HG03159 (cell line): ENCODE measurements at regions not wholly inside any gene's neighbourhood (a gene's known extent, or its start where the extent isn't known, plus 50 kb on each side); places are given as distances from the start of the nearest gene placed in this dataset.

ENCODE experiments used
- ATAC-seq: cut with Tn5 transposase; IDR thresholded peaks from one replicate; pipeline ENCODE4 v1.9.1; 2021; ENCODE audit warnings: mild to moderate bottlenecking, moderate library complexity; ENCODE audit not compliant: unreplicated experiment

DNA sequence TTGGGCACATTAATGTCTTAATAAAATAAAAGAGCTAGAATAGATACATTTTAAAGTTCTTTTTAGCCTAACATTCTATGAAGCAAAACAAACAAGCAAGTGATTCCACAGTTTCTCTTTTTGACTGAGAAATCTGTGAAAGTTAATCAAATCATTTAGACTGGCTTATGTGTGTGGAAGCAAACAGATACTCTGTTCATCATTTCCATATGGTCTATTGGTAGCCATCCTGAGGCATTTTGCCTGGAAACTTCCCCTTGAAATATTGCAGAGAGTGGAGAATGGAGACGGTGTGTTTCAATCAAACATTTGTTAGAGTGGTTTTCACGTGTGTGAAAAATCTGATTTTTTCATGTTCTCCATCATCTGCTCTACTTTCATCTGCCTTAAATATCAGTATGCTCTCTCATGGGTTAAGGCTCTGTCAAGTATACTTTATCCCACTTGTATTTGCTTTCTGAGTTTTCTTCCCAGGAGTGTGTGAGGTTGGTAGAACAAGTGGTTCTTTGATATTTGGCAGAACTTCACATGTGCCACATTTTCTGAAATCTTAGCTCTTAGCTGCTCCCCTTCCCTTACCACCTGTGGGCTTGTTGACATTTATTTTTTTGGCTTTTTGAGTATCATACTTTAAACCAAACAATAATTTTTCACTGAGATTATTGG, 139.1 kb upstream of the PTGFR start:
- no peak for ATAC-seq

DNA sequence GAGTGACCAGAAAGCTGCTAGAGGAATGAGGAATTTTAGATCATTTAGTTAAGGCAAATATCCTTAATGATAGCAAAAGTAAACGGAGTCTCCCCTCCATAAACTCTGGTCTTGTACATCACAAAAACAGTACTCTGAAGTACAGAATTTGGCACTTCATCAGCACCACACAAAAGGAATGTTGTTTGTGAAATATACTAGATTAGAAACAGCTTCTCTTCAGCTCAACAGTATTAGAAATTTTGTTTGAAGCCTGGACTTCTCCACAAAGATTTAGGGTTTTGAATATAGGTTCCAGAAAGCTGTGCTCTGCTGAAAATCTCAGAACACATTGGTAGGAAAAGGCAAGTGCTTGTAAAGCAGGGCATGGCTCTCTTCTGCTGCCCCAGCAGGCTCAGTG, 135.1 kb upstream of the PTGFR start:
- ATAC-seq: no peak

DNA sequence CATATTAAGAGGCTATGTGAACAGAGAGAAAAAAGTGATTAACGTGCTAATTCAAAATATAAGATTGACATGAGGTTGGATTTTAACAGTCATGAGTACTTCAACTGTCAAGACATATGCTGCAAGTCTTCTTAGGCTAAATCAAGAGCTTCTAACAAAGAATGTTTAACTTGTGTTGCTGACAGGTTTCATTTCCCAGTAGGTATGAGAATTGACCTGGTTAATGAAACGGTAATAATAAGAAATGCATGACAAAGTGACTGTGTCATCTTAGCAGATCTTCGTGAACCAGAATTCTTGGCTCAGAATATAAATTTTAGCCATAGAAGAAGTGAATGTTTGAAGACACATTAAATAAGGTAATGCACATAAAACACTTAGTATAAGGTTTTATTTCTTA, 132.6 kb upstream of the PTGFR start:
- no peak for ATAC-seq

DNA sequence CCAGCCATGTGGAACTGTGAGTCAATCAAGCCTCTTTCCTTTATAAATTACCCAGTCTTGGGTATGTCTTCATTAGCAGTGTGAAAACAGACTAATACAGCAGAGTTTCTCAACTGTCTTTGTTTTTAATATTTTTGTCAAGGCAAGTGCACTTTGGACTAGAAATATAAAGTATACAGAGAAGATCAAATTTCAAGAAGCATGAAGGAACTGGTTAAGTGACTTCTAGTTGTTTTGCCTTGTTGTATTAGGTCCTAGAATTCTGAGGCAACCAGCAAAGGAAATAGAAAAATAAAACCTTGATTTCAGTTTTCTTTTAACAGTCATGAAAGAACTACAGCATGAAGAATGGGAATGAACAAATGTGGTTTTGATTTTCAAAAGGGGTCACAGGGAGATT, 131.1 kb upstream of the PTGFR start:
- ATAC-seq: no peak

DNA sequence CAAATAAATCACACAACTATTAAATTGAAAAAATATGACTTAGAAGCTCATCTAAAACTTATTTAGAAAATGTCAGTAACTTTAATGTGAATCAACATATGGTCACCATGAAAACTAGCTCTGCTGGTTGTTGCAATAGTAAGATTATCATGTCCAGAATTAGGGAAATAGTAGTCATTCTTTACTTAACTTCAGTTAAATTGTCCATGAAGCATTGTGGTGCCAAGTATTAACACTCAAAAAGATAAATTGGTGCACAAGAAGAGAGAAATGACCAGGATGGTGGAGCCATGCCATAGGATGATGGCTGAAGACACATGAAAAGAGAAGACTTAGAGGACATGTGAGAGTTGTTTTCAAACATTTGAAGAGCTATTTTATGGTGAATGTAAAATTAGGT, 130.2 kb upstream of the PTGFR start:
- no peak for ATAC-seq

DNA sequence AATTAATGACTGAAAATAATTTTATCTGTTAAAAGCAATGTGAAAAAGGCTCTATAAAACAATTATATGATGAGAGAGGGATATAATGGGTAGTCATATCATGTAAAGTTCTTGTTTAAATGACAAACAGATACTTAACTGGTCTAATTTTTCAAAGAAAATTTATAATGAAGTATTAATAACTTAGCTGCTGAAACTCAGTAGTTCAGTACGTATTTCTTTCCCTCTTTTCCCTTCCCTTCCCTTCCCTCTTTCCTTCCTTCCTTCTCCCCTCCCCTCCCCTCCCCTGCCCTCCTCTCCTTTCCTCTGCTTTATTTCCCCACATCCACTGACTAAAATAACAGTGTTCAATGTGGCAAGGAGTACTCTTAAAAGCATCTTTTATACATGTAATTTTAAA, 123.1 kb upstream of the PTGFR start:
- ATAC-seq: no peak

DNA sequence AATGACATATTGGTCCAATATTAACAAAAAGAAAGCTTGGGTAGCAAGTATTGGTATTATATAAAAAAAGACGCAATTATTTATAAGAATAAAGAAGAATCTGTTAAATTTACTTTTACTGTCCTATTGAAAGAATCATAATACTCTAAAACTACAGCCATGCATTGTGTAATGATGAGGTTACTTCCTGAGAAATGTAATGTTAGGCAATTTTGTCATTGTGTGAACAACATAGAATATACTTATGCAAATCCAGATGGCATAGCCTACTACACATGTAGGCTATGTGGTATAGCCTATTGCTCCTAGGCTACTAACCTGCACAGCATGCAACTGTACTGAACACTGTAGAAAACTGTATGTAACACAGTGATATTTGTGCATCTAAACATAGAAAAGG, 121.2 kb upstream of the PTGFR start:
- ATAC-seq: no peak

DNA sequence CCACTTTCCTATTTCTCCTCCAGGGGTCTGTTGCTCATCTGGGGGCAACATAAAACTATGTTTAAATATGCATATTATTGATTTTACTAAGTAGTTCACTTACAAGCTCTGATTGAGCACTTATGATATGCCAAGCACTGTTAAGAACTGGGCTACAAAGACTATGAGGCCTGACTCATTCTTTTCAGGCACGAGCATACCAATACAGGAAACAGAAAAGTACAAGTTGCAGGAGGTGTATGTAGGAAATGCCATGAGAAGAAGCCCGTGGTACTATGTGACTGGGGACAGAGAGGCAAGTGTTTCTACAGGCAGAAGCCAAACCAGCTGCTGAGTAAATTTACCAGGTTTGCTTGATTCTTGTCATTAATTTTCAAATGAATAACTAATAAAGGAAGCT, 120.4 kb upstream of the PTGFR start:
- ATAC-seq: peak; percentile 82

DNA sequence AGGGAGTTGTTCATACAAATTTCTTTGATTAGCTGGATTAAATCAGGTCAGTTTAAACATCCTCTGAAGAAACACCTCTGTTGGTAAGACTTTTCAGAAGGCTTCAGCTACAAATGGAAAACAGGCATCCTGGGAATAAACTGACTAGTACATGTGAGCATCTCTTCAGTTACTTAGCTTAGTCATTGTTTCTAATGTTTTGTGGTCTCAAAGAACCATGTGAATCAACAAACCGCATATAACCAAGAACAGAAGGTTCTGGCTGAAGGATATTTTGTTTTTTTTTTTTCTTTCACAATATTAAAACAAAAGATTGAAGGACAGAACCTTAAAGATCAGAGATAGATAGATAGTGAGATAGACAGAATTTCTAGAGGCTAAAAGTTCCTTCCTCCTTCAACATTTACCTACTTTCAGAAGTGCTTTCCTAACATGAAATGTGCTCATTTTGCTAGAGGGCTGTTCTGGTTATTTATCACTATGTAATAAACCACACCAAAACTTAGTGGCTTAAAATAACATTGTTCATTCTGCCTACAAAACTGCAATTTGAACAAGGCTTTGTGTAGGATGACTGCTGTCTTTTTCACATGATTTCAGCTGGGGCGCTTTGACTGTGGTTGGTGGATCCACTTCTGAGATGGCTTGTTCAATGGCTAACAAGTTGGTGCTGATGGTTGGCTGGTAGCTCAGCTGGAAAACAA, 119.8 kb upstream of the PTGFR start:
- peak; percentile 74 for ATAC-seq

DNA sequence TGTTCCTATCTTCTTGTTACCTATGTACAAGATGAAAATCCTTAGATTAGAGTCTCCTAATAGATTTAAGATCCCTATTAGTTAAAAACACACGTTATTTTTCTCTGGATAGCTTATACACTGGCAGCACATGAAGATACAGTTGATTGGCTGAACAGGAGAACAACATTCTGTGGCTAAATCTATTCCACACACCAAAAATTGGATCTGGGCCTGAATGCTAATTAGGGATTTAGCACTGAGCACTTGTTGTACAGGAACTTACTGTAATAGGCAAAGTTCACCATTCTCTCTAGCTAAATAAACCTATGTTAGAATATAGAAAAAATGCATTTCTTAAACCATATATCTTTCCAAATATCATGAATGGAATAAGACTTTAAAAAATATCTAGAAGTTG, 117.1 kb upstream of the PTGFR start:
- ATAC-seq: no peak

DNA sequence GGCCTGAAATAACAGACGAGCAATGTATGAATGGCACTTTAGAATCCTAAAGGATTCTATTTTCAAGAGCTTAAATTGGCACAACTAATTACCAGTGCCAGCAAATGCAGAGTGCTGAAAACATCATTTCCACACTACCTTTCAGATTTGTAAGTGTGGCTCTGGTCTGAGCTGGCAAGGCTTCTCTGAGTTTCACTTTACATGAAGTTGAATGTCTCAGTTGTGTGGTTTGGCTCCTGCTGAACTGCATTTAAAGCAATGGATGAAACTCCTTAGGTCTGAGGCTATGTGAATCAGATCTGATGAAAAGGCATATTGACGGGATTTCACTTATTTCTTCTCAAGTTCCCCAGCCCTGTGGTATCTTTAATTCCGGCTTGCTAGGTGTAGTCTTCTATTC, 114.8 kb upstream of the PTGFR start:
- no peak for ATAC-seq

DNA sequence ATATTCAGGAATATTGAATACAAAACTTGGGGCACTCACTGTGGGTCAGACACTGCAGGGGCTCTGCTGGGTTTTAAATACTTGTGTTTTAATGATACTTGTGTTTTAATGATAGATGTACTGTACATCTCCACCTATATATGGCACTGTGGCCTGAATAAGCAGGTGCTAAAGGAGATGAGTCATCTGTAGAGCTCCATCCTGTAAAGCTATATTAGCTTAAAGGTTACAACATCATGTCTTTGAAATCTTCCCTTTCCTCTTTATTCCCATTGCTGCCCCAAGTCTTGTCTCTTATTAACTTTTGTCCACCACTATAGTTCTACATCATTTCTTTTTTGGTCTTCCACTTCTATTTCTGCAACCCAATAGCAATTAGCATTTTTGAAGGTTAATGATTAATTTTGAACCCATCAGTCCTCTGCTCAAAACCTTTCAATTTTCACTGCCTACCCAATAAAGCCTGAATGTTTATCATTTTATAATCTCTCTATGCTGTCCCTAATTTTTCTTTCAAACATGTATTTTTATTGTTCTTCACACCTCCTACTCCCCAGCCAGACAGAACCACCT, 113.3 kb upstream of the PTGFR start:
- ATAC-seq: peak; percentile 97

DNA sequence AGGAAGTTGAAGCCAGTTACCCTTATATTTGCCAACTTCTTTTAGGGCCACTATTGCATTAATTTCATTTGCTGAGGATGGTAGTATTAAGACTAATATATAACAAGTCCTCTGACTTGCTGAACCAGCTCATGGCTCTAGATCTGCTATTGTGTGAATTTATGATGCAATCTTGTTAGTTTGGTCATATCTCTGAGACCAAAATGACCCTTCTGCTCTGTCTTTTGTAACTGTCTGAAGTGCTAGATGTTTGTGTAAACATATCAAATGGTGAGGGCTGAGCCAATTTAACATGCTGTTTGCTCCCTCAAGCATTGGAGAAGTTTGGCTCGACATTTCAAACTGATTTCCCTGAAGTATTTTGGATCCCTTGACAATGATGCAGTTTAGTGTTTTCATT, 106.9 kb upstream of the PTGFR start:
- no peak for ATAC-seq

DNA sequence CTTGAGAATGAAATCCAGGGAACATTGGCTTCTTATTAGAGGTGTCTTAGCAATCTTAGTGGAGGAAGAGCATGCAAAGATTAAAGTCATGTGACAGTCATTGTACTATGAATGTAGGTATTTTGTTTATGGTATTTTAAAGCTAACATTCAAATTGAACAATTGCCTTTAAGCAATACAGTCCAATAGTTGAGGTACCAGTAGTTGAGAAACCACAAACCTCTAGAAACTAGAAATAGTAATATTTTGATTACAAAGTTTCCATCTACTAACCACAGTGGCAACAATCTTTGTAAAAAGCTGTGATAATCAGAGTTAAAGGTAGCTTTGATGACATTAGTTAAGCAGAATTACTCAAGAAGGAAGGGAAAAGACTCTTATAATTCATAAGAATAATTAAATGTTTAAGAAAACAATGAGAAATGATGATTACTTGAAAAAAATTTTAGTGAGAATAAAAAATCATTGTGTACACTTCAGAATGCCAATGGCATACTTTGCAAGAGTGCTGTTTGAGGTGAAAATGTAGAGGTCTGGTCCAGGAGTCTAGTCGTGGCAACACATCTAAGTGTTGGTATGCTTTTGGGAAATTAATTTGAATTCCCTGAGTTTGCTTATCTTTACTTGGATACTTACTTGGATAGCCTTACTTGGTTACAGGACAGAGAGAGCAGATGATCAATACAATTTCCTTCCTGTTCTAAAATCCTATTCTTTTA, 104.9 kb upstream of the PTGFR start:
- ATAC-seq: peak; percentile 97

DNA sequence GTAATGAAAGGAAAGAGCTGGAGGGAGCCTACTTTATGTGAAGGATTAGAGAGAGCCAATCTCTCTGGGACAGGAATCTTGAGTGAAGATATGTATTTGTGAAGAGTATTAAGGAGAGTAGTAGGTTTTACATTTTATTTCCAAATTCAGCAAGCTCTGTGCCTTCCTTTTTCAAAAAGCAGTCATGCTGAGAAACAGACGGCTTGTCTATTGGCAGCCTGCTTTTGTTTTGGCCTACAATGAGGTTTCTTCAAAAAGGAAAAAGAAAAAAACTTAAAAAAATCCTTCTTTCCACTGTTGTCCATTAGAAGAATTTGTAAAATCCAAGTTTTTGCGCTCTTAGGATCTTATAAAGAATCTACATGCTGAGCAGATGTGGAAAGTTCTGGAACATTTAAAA, 103.6 kb upstream of the PTGFR start:
- ATAC-seq: no peak

DNA sequence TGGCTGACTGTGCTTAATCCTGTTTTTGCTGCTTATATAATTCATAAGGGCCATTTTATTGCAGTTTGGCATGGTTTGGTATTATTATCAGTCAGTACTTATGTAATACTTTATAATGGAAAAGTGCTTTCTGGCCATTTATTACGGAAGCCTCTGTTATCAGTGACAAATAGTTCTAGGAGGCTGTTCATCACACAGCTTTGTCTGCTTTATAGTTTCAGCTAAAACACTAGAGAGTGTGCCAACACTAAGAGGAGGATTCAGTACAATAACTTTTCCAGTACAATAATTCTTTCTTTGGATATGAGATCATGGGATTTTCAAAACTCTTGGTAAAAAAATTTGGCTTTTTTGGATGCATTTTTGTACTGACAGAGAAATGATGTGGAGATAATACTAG, 102.9 kb upstream of the PTGFR start:
- no peak for ATAC-seq

DNA sequence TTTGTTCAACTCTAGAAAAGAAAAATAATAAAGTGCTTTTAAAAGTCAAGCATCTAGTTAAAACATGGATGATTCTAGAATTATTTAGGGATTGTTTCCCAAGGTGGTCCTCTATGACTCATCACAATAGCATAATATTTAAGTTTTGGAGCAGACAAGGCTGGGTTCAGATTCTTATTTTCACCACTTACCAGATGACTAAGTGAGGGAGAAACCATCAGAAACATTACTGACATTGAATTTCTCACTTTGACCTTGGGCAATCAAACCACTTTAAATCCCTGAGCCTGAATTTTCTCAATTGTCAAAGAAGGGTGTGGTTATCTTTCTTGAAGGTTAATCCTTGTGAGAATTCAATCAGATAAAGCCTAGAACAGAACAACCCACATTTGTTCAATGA, 102.5 kb upstream of the PTGFR start:
- ATAC-seq: no peak

DNA sequence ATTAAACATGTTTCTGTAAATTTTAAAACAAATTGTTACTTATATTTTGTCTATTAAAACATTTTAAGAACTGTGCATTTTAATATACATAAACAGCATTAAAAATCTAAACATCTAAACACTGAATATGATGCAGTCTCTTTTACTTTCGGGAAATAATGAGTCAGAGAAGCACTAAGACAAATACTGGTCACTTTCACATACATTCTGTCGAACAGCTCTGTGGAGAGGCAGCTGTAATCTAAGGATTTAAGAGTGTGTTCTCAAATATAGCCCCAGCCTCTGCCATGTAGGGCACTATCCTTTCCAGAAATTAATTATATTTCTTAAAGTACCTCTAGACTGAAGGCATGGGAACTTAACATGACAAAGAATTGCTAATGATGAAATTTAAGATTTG, 89.6 kb upstream of the PTGFR start:
- no peak for ATAC-seq

DNA sequence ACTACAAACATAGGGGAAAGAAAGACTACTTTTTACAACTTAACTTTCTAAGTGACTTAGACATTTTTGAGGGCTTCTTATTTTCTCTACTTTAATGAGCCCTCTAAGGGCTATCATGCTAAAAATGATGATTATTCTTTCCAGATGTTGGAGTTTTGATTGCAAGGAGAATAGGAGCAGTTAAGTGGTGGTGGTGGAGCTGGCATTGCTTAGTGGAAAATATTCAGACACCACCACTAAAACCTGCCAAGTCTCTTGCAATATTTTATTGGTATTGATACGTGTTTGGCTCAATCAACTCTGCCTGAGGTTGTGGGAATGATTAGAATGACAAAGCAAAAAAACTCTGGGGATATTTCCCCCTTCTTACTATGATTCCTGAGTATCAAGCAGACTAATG, 82.6 kb upstream of the PTGFR start:
- ATAC-seq: no peak

DNA sequence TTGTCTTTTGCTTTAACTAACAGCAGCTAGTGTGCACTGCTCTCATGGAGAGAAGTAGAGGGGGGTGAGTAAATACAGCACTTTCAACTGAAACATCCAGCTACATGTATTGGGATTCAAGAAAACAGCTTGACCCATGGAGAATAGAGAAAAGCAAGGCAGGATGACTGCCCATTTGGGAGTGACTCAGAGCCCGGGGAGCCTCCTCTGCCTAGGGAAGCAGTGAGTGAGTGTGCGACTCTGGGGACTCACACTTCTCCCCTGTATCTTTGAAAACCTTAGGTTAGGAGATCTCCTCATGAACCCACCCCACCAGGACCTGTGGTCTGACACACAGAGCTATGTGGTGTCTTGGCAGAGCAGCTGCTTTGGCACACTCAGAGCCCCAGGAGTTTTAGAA, 82.0 kb upstream of the PTGFR start:
- no peak for ATAC-seq

DNA sequence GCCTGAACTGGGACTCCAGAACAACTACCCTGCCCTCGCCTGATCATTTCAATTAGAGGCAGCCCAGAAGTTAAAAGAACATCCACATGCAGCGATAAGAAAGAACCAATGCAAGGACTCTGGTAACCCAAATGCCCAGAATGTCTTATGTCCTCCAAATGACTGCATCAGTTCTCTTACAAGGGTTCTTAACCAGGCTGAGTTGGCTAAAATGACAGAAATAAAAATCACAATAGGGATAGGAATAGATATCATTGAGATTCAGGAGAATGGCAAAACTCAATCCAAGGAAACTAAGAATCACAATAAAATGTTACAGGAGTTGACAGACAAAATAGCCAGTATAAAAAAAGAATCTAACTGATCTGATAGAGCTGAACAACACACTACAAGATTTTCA, 80.1 kb upstream of the PTGFR start:
- ATAC-seq: no peak

DNA sequence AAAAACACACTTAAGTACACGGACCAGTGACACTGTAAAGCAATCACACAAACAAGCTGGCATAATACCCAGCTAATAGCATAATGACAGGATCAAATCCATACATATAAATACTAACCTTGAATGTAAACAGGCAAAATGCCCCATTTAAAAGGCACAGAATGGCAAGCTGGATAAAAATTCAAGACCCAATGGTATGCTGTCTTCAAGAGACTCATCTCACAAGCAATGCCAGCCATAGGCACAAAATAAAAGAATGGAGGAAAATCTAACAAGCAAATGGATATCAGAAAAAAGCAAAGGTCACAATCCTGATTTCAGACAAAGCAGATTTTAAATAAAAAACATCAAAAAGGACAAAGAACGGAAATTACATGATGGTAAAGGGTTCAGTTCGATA, 79.1 kb upstream of the PTGFR start:
- ATAC-seq: no peak
